ENCODE measurements at regions not wholly inside any gene's neighbourhood (a gene's known extent, or its start where the extent isn't known, plus 50 kb on each side); places are given as distances from the start of the nearest gene placed in this dataset.

GRCh38 chr12:63010698-63011097 is 75.7 kb upstream of the PPM1H start:
- TF ChIP-seq CTCF (conservative IDR thresholded peaks at IDR 0.05; ENCODE audit: low read depth, low read length) (no peak), EZH2 (IDR thresholded peaks at IDR 0.05; ENCODE audit: low read length, unreplicated experiment) (no peak)

Measured in PC-3 (cell line).